BJ (cell line): ENCODE measurements at regions not wholly inside any gene's neighbourhood (a gene's known extent, or its start where the extent isn't known, plus 50 kb on each side); places are given as distances from the start of the nearest gene placed in this dataset.
"Not testable (repeated sequence)": the region's sequence is repeated elsewhere in the genome, so short reads cannot be mapped to it uniquely, and the experiment has no call there.

ENCODE experiments used
- CTCF ChIA-PET: fragments of 350-600 bp; formaldehyde crosslinking; extraction: SDS; loops from one replicate; lab custom pipeline; 2021; ENCODE audit warnings: antibody characterized with exemption, inconsistent platforms; lab: Yijun Ruan, JAX
- POLR2A ChIA-PET: fragments of 300-600 bp; sonication (Branson Sonifier 250); formaldehyde crosslinking; extraction: SDS; loops from one replicate; lab custom pipeline; 2021; ENCODE audit warnings: antibody characterized with exemption; lab: Charles Lee
- DNase-seq: peaks from one replicate; pipeline ENCODE4 v3.0.0-alpha.2; 2011; ENCODE audit warnings: low read depth
- H3K27me3 ChIP-seq: 2 replicates; pipeline ENCODE4 v1.6.0; 2011; ENCODE audit warnings: low read length; ENCODE audit not compliant: control insufficient read depth, insufficient read depth
- H3K36me3 ChIP-seq: 2 replicates; pipeline ENCODE4 v1.5.1; 2011; ENCODE audit warnings: low read length; ENCODE audit not compliant: control insufficient read depth, insufficient read depth
- H3K4me3 ChIP-seq: 2 replicates; pipeline ENCODE4 v1.5.1; 2011; ENCODE audit warnings: low read depth, mild to moderate bottlenecking, control low read depth, low read length
- TF ChIP-seq, protein P1 (sequence below): IDR thresholded peaks from 2 replicates; pipeline ENCODE4 v1.5.1; 2011; ENCODE audit warnings: low read depth, mild to moderate bottlenecking, control low read depth, inconsistent platforms, low read length, moderate library complexity; ENCODE audit not compliant: insufficient read depth

DNA sequence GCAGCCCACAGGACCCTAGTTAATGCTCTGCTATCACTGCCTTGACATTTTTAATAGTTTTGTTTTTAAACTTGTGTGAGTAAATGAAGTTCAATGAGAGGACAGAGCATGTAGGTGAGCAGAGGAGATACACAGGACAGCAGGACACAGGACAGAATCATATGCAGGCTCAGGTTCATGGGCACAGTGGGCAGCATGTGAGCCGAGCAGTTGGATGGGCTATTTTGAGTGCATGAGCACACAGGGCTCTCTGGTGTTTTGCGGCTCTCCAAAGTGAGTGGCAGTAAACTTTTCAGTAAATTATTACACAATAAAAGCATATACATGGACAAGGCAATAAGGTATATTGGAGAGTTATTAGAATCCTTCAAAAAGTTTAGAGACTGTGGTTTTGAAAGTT, 189.7 kb upstream of the OR4E1 start:
- ChIA-PET POLR2A (no interaction called here), CTCF (no interaction called here)
- H3K4me3 ChIP-seq = no peak overlapping the region
- TF ChIP-seq, protein P1, sequence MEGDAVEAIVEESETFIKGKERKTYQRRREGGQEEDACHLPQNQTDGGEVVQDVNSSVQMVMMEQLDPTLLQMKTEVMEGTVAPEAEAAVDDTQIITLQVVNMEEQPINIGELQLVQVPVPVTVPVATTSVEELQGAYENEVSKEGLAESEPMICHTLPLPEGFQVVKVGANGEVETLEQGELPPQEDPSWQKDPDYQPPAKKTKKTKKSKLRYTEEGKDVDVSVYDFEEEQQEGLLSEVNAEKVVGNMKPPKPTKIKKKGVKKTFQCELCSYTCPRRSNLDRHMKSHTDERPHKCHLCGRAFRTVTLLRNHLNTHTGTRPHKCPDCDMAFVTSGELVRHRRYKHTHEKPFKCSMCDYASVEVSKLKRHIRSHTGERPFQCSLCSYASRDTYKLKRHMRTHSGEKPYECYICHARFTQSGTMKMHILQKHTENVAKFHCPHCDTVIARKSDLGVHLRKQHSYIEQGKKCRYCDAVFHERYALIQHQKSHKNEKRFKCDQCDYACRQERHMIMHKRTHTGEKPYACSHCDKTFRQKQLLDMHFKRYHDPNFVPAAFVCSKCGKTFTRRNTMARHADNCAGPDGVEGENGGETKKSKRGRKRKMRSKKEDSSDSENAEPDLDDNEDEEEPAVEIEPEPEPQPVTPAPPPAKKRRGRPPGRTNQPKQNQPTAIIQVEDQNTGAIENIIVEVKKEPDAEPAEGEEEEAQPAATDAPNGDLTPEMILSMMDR = no peak
- no peaks in the 10 kb centered on the region for H3K27me3 ChIP-seq
- H3K36me3 ChIP-seq = no peaks in the 10 kb centered on the region
- no peak for DNase-seq

DNA sequence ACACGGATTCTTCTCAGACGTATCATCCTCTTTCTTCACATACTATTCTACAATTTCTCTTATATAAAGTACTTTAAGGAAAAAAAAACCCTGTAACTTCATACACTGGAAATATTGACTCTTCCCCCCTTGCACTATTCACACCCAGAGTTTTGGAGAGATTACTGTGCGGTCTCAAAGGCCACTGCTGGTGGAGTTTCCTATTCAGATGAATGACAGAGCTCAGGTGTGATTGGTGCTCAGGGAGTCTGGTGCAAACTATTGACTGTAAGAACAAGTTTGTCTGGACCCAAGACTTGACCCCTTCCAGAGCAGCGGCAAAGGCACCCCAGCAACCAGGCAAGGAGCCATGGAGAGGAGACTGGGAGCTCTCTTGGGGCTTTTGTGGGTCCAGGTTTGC, 187.5 kb upstream of the OR4E1 start:
- TF ChIP-seq, protein P1 = no peak
- ChIA-PET CTCF (interaction anchor here (1.2 kb wide), 1 partner anchor 9 kb away, joined by 4 read pairs; no protein-coding TSS in a partner anchor), POLR2A (no interaction called here)
- no peaks in the 10 kb centered on the region for H3K27me3 ChIP-seq
- no peaks in the 10 kb centered on the region for H3K36me3 ChIP-seq
- no peak for DNase-seq
- H3K4me3 ChIP-seq = no peak overlapping the region

- ChIA-PET CTCF (interaction anchor here (1.2 kb wide), 1 partner anchor 8 kb away, joined by 4 read pairs; no protein-coding TSS in a partner anchor), POLR2A (no interaction called here)
- H3K27me3 ChIP-seq = no peaks in the 10 kb centered on the region
- no peak overlapping the region for H3K4me3 ChIP-seq
- no peak for DNase-seq
- H3K36me3 ChIP-seq = no peaks in the 10 kb centered on the region
- TF ChIP-seq, protein P1 = no peak
Measured at GRCh38 chr14:21860172-21860571, 186.6 kb upstream of the OR4E1 start.

GRCh38 chr14:21852775-21853174, 179.2 kb upstream of the OR4E1 start:
- DNase-seq = no peak
- TF ChIP-seq, protein P1 = no peak
- Histone ChIP-seq H3K27me3 (no peaks in the 10 kb centered on the region), H3K36me3 (no peaks in the 10 kb centered on the region), H3K4me3 (no peak overlapping the region)
- ChIA-PET POLR2A (no interaction called here), CTCF (interaction anchor here (0.6 to 1.5 kb wide), 2 partner anchors 8 to 185 kb away, joined by 4 read pairs; no protein-coding TSS in a partner anchor)

- CTCF ChIA-PET = interaction anchor here (0.6 to 1.5 kb wide), 6 partner anchors 8 to 184 kb away, joined by 3 to 4 read pairs (median 3); no protein-coding TSS in a partner anchor
- H3K36me3 ChIP-seq = no peaks in the 10 kb centered on the region
- no peak for DNase-seq
- H3K27me3 ChIP-seq = no peaks in the 10 kb centered on the region
- POLR2A ChIA-PET = no interaction called here
- H3K4me3 ChIP-seq = no peak overlapping the region
- TF ChIP-seq, protein P1 = peak; percentile 53
Measured at GRCh38 chr14:21852061-21852664, 178.5 kb upstream of the OR4E1 start.

- CTCF ChIA-PET, H3K36me3 ChIP-seq, H3K4me3 ChIP-seq, POLR2A ChIA-PET, H3K27me3 ChIP-seq, DNase-seq: not testable (repeated sequence)
Measured at GRCh38 chr14:21846902-21847301, 173.3 kb upstream of the OR4E1 start.
